ENCODE measurements at regions not wholly inside any gene's neighbourhood (a gene's known extent, or its start where the extent isn't known, plus 50 kb on each side); places are given as distances from the start of the nearest gene placed in this dataset.
"Not testable (repeated sequence)": the region's sequence is repeated elsewhere in the genome, so short reads cannot be mapped to it uniquely, and the experiment has no call there.

DNA sequence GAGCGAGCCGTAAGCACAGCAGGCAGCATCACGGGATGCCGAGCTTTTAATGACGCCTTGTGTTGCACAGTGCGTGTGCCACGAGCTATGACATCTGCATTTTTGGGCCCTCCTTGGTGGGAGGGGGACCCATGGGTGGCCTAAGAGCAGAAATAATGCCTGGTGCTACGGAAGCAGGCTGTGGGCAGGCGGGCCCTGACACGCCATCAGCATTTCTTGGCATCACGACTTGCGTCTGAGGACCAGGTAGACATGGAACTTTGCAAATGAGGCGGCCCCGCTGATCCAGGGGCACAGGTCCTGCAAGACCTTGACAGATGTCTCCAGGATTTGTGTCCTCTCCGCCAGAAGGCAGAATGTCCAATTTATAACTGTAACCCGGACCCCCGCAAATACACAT is 117.8 kb upstream of the RNF32 start:
- Histone ChIP-seq H3K4me3 (ENCODE audit: low read length) (no peak overlapping the region), H3K4me1 (ENCODE audit: control insufficient read depth, insufficient read depth, low read length) (no peaks in the 10 kb centered on the region), H3K27me3 (ENCODE audit: control insufficient read depth, insufficient read depth, low read length) (no peaks in the 10 kb centered on the region), H3K36me3 (ENCODE audit: control insufficient read depth, insufficient read depth, low read length) (no peaks in the 10 kb centered on the region), H3K9ac (ENCODE audit: low read length) (no peak overlapping the region), H3K27ac (ENCODE audit: low read depth, low read length) (no peak overlapping the region)

DNA sequence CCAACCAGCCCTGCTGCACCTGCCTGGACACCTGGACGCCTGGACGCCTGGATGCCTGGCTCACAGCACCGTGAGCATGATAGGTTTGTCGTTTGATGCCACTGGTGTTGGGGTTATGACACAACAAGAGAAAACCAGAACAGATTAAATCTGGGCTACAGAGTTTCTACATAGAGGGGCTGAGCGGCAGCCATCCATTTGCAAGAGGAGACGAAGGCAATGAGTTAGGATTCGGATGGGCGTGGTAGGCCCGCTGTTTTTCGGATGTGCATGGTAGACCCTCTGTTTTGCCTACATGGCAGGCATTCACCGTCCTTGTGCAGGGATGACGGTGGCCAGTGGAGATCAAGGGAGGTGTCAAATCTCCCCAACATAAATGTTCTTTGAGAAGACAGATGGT is 121.5 kb upstream of the RNF32 start:
- H3K4me1 ChIP-seq (ENCODE audit: control insufficient read depth, insufficient read depth, low read length) = no peaks in the 10 kb centered on the region
- no peak overlapping the region for H3K4me3 ChIP-seq (ENCODE audit: low read length)
- H3K27ac ChIP-seq (ENCODE audit: low read depth, low read length) = no peak overlapping the region
- H3K27me3 ChIP-seq (ENCODE audit: control insufficient read depth, insufficient read depth, low read length) = no peaks in the 10 kb centered on the region
- H3K36me3 ChIP-seq (ENCODE audit: control insufficient read depth, insufficient read depth, low read length) = no peaks in the 10 kb centered on the region
- H3K9ac ChIP-seq (ENCODE audit: low read length) = no peak overlapping the region

DNA sequence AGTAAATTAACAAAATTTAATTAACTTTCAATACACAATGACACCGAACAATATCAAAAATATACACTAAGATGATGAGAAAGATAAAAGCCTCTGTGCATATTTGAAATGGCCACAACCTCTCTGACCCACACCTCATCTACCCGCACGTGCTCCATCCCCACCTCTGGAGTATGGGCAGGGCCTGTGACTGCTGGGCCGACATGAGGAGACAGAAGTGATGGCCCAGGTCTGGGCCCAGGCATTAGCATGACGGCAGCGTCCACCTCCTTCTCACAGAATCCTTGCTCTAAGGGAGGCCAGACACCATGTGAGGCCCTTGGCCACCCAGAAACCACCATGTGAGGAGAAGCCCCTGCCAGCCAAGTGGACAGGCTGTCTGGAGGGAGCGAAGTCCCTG is 122.1 kb upstream of the RNF32 start:
- Histone ChIP-seq H3K9ac (ENCODE audit: low read length) (no peak overlapping the region), H3K4me1 (ENCODE audit: control insufficient read depth, insufficient read depth, low read length) (no peaks in the 10 kb centered on the region), H3K4me3 (ENCODE audit: low read length) (no peak overlapping the region), H3K36me3 (ENCODE audit: control insufficient read depth, insufficient read depth, low read length) (no peaks in the 10 kb centered on the region), H3K27ac (ENCODE audit: low read depth, low read length) (no peak overlapping the region), H3K27me3 (ENCODE audit: control insufficient read depth, insufficient read depth, low read length) (no peaks in the 10 kb centered on the region)

DNA sequence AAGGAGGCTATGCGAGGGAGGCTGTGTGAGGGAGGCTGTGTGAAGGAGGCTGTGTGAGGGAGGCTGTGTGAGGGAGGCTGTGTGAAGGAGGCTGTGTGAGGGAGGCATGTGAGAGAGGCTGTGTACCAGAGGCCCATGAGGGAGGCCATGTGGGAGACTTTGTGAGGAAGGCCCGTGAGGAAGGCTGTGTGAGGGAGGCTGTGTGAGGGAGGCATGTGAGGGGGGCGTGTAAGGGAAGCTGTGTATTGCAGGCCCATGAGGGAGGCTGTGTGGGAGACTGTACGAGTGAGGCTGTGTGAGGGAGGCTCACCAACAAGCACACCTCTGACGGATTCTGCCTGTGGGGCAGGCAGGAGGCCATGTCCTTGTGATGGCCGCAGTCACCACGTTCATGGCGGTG is 122.7 kb upstream of the RNF32 start:
- H3K4me3 ChIP-seq (ENCODE audit: low read length); H3K4me1 ChIP-seq (ENCODE audit: control insufficient read depth, insufficient read depth, low read length); H3K36me3 ChIP-seq (ENCODE audit: control insufficient read depth, insufficient read depth, low read length); H3K27me3 ChIP-seq (ENCODE audit: control insufficient read depth, insufficient read depth, low read length); H3K9ac ChIP-seq (ENCODE audit: low read length); H3K27ac ChIP-seq (ENCODE audit: low read depth, low read length): not testable (repeated sequence)

DNA sequence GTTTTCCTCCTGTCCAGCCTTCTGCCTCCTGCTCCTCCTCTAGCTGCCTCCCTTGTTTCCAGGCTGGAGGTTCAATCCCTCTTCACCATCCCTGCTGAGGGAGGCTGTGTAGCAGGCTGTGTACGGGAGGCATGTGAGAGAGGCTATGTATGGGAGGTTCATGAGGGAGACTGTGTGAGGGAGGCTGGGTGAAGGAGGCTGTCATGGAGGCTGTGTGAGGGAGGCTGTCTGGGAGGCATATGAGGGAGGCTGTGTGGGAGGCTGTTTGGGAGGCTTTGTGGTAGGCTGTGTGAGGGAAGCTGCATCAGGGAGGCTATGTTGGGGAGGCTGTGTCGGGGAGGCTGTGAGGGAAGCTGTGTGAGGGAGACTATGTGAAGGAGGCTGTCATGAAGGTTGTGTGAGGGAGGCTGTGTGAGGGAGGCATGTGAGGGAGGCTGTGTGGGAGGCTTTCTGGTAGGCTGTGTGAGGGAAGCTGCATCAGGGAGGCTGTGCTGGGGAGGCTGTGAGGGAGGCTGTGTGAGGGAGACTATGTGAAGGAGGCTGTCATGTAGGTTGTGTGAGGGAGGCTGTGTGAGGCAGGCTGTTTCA is 123.7 kb upstream of the RNF32 start:
- Histone ChIP-seq H3K4me1 (ENCODE audit: control insufficient read depth, insufficient read depth, low read length) (no peaks in the 10 kb centered on the region), H3K27me3 (ENCODE audit: control insufficient read depth, insufficient read depth, low read length) (no peaks in the 10 kb centered on the region), H3K4me3 (ENCODE audit: low read length) (peak overlapping the region; percentile 34), H3K27ac (ENCODE audit: low read depth, low read length) (no peak overlapping the region), H3K36me3 (ENCODE audit: control insufficient read depth, insufficient read depth, low read length) (no peaks in the 10 kb centered on the region), H3K9ac (ENCODE audit: low read length) (no peak overlapping the region)

DNA sequence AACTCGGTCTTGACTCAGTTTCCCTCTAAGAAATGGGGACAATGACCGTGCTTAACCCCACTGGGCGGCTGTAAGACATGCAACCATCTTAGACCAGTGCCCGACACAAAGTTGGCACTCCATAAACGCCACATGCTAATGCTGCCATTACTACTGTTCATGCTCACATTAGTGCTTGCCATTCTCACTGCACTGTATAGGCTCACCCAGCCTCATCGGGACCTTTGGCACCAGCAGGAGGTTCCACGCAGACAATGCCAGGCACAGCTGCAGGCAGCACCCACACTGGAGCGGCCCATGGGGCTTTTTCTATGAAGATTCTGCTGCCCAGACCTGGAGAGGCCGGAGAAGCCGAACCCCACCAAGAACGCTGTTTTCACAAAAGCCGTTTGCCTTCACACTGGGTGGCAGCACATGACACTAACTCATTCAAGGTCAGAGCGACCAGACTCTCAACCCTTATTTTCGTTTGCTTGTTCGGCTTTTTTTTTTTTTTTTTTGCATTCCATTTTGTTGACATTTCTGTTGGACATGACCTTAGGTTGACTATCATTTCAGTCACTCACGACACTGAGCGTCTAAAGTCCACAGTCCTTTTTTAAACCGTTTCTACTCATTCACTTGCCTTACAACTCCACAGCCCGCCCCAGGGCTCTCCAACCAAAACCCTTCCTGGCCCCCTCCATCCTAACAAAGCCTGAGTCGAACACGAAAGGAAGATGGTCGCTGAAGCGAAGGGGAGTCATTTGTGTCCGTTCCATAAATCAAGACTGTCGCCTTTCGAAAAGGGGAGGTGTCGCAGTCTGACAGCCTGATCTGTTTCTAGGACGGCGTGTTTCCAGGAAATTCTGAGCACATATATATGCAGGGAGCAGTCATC is 124.4 kb upstream of the RNF32 start:
- Histone ChIP-seq H3K9ac (ENCODE audit: low read length) (no peak overlapping the region), H3K4me3 (ENCODE audit: low read length) (peak overlapping the region; percentile 34), H3K27ac (ENCODE audit: low read depth, low read length) (no peak overlapping the region), H3K27me3 (ENCODE audit: control insufficient read depth, insufficient read depth, low read length) (no peaks in the 10 kb centered on the region), H3K4me1 (ENCODE audit: control insufficient read depth, insufficient read depth, low read length) (no peaks in the 10 kb centered on the region), H3K36me3 (ENCODE audit: control insufficient read depth, insufficient read depth, low read length) (no peaks in the 10 kb centered on the region)

DNA sequence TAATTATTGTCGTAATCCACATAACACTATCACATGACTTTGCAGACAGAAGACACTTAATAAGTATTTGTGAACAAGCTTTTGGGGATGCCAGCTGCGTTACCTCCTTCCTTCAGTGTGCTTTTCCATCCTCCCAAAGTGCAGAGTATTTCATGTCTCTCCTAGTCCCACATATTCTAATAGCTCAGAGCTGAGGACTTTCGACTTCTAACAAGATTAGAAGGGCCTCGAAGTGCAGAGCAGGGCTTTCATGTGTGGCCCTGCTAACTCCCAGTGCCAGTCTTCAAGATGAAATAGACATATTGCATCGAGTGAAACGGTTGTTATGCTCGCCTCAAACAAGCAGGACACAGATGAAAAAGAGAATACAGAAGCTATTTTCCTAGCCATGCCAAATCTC is 125.7 kb upstream of the RNF32 start:
- Histone ChIP-seq H3K27me3 (ENCODE audit: control insufficient read depth, insufficient read depth, low read length) (no peaks in the 10 kb centered on the region), H3K4me1 (ENCODE audit: control insufficient read depth, insufficient read depth, low read length) (no peaks in the 10 kb centered on the region), H3K36me3 (ENCODE audit: control insufficient read depth, insufficient read depth, low read length) (no peaks in the 10 kb centered on the region), H3K4me3 (ENCODE audit: low read length) (no peak overlapping the region), H3K9ac (ENCODE audit: low read length) (no peak overlapping the region), H3K27ac (ENCODE audit: low read depth, low read length) (no peak overlapping the region)

DNA sequence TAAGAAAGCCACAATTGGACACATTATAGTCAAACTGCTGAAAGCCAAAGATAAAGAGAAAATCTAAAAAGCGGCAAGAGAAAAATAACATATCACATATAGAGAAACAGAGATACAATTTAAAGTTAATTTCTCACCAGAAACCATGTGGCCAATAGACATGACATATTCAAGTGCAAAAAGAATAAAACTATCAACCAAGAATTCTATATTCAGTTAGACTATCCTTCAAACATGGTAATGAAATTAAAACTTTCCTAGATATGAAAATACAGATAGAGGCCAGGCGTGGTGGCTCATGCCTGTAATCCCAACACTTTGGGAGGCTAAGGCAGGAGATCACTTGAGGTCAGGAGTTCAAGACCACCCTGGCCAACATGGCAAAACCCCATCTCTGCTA is 129.1 kb upstream of the RNF32 start:
- no peak overlapping the region for H3K4me3 ChIP-seq (ENCODE audit: low read length)
- H3K36me3 ChIP-seq (ENCODE audit: control insufficient read depth, insufficient read depth, low read length) = no peaks in the 10 kb centered on the region
- no peak overlapping the region for H3K27ac ChIP-seq (ENCODE audit: low read depth, low read length)
- H3K9ac ChIP-seq (ENCODE audit: low read length) = no peak overlapping the region
- H3K27me3 ChIP-seq (ENCODE audit: control insufficient read depth, insufficient read depth, low read length) = no peaks in the 10 kb centered on the region
- H3K4me1 ChIP-seq (ENCODE audit: control insufficient read depth, insufficient read depth, low read length) = no peaks in the 10 kb centered on the region

DNA sequence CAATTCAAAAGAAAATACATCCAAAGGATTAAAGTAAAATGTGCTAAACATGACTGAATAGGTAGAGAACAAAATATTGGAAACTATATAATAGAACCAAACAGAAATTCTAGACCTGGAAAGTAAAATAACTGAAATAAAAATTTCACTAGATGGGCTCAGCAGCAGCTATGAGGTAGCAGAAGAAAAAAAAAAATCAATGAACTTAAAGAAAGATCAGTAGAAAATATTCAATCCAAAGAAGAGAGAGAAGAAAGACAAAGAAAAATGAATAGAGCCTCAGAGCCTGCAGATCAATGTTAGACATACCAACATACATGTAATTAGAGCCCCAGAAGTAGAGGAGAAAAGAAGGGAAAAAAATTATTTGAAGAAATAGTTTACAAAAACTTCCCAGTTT is 129.6 kb upstream of the RNF32 start:
- H3K27ac ChIP-seq (ENCODE audit: low read depth, low read length) = no peak overlapping the region
- H3K9ac ChIP-seq (ENCODE audit: low read length) = no peak overlapping the region
- no peaks in the 10 kb centered on the region for H3K4me1 ChIP-seq (ENCODE audit: control insufficient read depth, insufficient read depth, low read length)
- no peaks in the 10 kb centered on the region for H3K27me3 ChIP-seq (ENCODE audit: control insufficient read depth, insufficient read depth, low read length)
- no peak overlapping the region for H3K4me3 ChIP-seq (ENCODE audit: low read length)
- H3K36me3 ChIP-seq (ENCODE audit: control insufficient read depth, insufficient read depth, low read length) = no peaks in the 10 kb centered on the region

DNA sequence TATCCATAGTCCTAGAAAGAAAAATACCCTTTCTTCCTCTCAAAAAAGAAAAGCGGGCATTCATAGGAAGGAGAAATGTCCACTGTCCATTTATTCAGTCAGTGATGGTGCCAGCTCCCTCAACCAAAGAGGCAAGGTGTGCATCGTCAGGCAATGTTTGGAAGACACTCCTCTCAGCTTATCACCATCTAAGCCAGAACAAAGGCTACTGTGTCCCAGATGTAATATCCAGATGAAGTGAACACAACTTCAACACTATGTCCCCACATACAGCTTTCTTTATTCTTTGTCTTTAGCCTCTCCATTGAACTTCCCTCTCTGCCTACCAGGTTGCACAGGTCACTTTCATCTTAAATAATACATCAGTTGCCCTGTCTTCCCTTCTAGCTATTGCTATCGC is 131.4 kb upstream of the RNF32 start:
- Histone ChIP-seq H3K27me3 (ENCODE audit: control insufficient read depth, insufficient read depth, low read length) (no peaks in the 10 kb centered on the region), H3K36me3 (ENCODE audit: control insufficient read depth, insufficient read depth, low read length) (no peaks in the 10 kb centered on the region), H3K9ac (ENCODE audit: low read length) (no peak overlapping the region), H3K4me1 (ENCODE audit: control insufficient read depth, insufficient read depth, low read length) (no peaks in the 10 kb centered on the region), H3K4me3 (ENCODE audit: low read length) (no peak overlapping the region), H3K27ac (ENCODE audit: low read depth, low read length) (no peak overlapping the region)

DNA sequence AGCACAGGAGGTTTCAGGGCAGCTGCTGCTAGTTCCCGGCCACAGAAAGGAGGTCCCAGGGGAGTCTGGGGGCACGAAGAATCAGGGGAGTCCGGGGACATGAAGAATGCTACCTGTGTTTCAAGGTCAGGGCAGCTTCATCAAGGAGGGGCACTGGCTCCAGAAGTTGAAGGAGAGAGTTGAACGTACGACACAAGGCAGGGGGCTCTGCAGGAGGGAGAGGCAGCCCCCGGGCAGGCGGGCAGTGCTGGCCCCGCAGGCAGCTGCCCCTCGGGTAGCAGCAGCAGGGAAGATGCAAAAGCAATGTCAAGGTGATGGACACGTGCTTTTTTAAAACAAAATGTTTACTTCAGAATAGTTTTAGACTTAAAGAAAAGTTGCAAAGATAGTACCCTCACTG is 134.7 kb upstream of the RNF32 start:
- no peak overlapping the region for H3K9ac ChIP-seq (ENCODE audit: low read length)
- no peaks in the 10 kb centered on the region for H3K27me3 ChIP-seq (ENCODE audit: control insufficient read depth, insufficient read depth, low read length)
- H3K36me3 ChIP-seq (ENCODE audit: control insufficient read depth, insufficient read depth, low read length) = no peaks in the 10 kb centered on the region
- no peak overlapping the region for H3K27ac ChIP-seq (ENCODE audit: low read depth, low read length)
- H3K4me3 ChIP-seq (ENCODE audit: low read length) = no peak overlapping the region
- H3K4me1 ChIP-seq (ENCODE audit: control insufficient read depth, insufficient read depth, low read length) = no peaks in the 10 kb centered on the region

DNA sequence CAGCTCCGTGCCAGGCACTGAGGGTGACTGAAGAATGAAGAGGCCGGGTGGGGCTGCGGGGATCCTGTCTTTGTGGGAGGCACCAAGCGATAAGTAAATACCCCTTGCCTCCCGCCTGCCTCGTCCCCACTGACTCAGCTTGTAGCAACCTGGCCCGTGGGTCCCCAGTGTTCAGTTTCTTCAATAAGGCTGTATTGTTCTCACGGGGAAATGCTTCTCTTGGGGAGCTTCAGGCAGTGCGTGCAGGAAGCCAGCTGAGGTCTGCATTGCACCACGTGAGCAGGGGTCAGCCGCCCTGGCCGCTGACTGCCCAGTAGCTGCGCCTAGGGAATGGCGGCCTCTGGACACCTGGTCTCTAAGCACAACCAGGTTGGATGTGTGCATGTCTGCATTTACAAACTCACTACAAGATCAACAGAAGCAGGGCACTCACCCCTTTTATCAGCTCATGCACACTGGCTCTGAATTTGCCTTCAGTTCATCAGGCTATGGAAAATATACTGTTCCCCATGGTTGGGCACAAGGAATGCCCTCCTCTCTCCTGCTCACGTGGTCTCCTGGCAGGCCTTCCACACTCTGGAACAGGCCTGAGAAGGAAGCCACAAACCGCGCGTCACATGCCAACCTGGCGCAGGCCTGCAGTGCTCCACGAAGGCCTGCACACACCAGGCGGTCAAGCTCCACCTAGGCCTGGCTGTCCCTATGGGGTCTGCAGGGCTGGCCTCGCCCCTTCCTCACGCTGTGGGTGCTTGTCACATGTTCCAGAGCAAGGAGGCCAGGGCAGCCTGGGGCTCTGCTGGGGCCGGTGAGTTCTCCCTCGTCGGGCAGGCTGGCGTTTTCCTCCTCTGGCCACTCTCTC is 135.7 kb upstream of the RNF32 start:
- H3K36me3 ChIP-seq (ENCODE audit: control insufficient read depth, insufficient read depth, low read length) = no peaks in the 10 kb centered on the region
- H3K9ac ChIP-seq (ENCODE audit: low read length) = no peak overlapping the region
- no peak overlapping the region for H3K4me3 ChIP-seq (ENCODE audit: low read length)
- H3K27ac ChIP-seq (ENCODE audit: low read depth, low read length) = no peak overlapping the region
- H3K27me3 ChIP-seq (ENCODE audit: control insufficient read depth, insufficient read depth, low read length) = no peaks in the 10 kb centered on the region
- no peaks in the 10 kb centered on the region for H3K4me1 ChIP-seq (ENCODE audit: control insufficient read depth, insufficient read depth, low read length)

Data from rectal smooth muscle tissue (tissue), 1 donor.